B cell (primary cell): ENCODE measurements at regions not wholly inside any gene's neighbourhood (a gene's known extent, or its start where the extent isn't known, plus 50 kb on each side); places are given as distances from the start of the nearest gene placed in this dataset.

Experiments used
- ATAC-seq: fragments of 200-7000 bp; cut with Tn5 transposase; one replicate; pipeline ENCODE4 v1.10.0; 2021; ENCODE audit warnings: low read depth, mild to moderate bottlenecking, moderate number of reproducible peaks, moderate library complexity
- CTCF ChIA-PET: fragments of 350-600 bp; sonication (Branson Sonifier 250); formaldehyde crosslinking; loops from one replicate; lab custom pipeline; 2021; ENCODE audit warnings: antibody characterized with exemption, inconsistent platforms; lab: Charles Lee
- POLR2A ChIA-PET: fragments of 350-600 bp; sonication (Branson Sonifier 250); formaldehyde crosslinking; loops from one replicate; lab custom pipeline; 2021; ENCODE audit warnings: antibody characterized with exemption; lab: Charles Lee
- DNase-seq: peaks from one replicate; pipeline ENCODE4 v3.0.0; 2013
- H2AFZ ChIP-seq: 2 replicates; pipeline ENCODE4 v1.6.1; 2012; ENCODE audit warnings: mild to moderate bottlenecking, low read depth, low read length; ENCODE audit not compliant: insufficient read depth, poor library complexity, severe bottlenecking
- H3K27ac ChIP-seq, 2 donors: 1 replicate in 1 of 2; 2 replicates in 1 of 2; pipeline ENCODE4 v1.5.1; 2012 to 2013; ENCODE audit warnings: low read length in 2 of 2, mild to moderate bottlenecking in 2 of 2, moderate library complexity in 1 of 2
- H3K27me3 ChIP-seq, 4 experiments: fragments of 200-600 bp in 1 of 4; sonication (generic) in 1 of 4; replicated peaks in 1 of 4; 1 replicate in 2 of 4; 2 replicates in 2 of 4; pipeline versions ENCODE4 v1.6.1 to v1.7.0; 2013 to 2016; ENCODE audit warnings: low read length in 3 of 4, mild to moderate bottlenecking in 2 of 4, mixed read lengths in 1 of 4, moderate library complexity in 1 of 4; ENCODE audit not compliant: insufficient read depth in 4 of 4, control insufficient read depth in 3 of 4; ENCODE audit errors: control extremely low read depth in 1 of 4
- H3K36me3 ChIP-seq, 2 experiments: replicated peaks in 1 of 2; 1 replicate in 1 of 2; 2 replicates in 1 of 2; pipeline versions ENCODE4 v1.6.1 to v1.7.1; 2013; ENCODE audit warnings: low read length in 1 of 2; ENCODE audit not compliant: insufficient read depth in 2 of 2, control insufficient read depth in 1 of 2; ENCODE audit errors: control extremely low read depth in 1 of 2, extremely low read depth in 1 of 2
- H3K4me1 ChIP-seq, 2 donors: fragments of 200-600 bp in 1 of 2; sonication (generic) in 1 of 2; 1 replicate in 1 of 2; 2 replicates in 1 of 2; pipeline versions ENCODE4 v1.5.1 to v1.6.1; 2013 to 2017; ENCODE audit warnings: low read length in 2 of 2; ENCODE audit not compliant: control insufficient read depth in 2 of 2, insufficient read depth in 2 of 2
- H3K4me2 ChIP-seq: replicated peaks from 2 replicates; pipeline ENCODE3; 2012; ENCODE audit warnings: mild to moderate bottlenecking, low read depth, low read length; ENCODE audit not compliant: poor library complexity, severe bottlenecking
- H3K4me3 ChIP-seq, 5 experiments: fragments of 200-600 bp in 1 of 5; sonication (generic) in 1 of 5; 1 replicate in 3 of 5; 2 replicates in 2 of 5; pipeline versions ENCODE4 v1.5.1 to v1.7.0; 2011 to 2016; ENCODE audit warnings: low read length in 4 of 5, mild to moderate bottlenecking in 4 of 5, low read depth in 2 of 5, control low read depth in 1 of 5, moderate library complexity in 1 of 5; ENCODE audit not compliant: insufficient read depth in 1 of 5; ENCODE audit errors: control extremely low read depth in 1 of 5, extremely low read depth in 1 of 5
- H3K79me2 ChIP-seq: fragments of 200-600 bp; sonication (generic); one replicate; pipeline ENCODE4 v1.6.0; 2016; ENCODE audit warnings: low read length; ENCODE audit not compliant: control insufficient read depth, insufficient read depth
- H3K9ac ChIP-seq: fragments of 200-600 bp; sonication (generic); 2 replicates; pipeline ENCODE4 v1.6.1; 2017; ENCODE audit warnings: mild to moderate bottlenecking, low read length, moderate library complexity
- H3K9me3 ChIP-seq, 3 donors: one replicate each; pipeline versions ENCODE4 v1.6.1 to v1.7.1; 2013; ENCODE audit warnings: low read length in 2 of 3; ENCODE audit not compliant: control insufficient read depth in 2 of 3, insufficient read depth in 1 of 3; ENCODE audit errors: control extremely low read depth in 1 of 3
- H4K20me1 ChIP-seq: 2 replicates; pipeline ENCODE4 v1.6.0; 2012; ENCODE audit warnings: mild to moderate bottlenecking, low read length; ENCODE audit not compliant: insufficient read depth, control insufficient read depth, poor library complexity, severe bottlenecking
- H3K27ac Mint-ChIP-seq: one replicate; pipeline ENCODE4 v1.8.0; 2021; ENCODE audit warnings: mixed read lengths
- H3K27me3 Mint-ChIP-seq: one replicate; pipeline ENCODE4 v1.8.0; 2021; ENCODE audit warnings: mixed read lengths
- H3K4me1 Mint-ChIP-seq: one replicate; pipeline ENCODE4 v1.8.0; 2021; ENCODE audit warnings: mixed read lengths
- H3K4me3 Mint-ChIP-seq: one replicate; pipeline ENCODE4 v1.8.0; 2021; ENCODE audit warnings: mixed read lengths
- H3K9me3 Mint-ChIP-seq: one replicate; pipeline ENCODE4 v1.8.0; 2022; ENCODE audit warnings: mixed read lengths; ENCODE audit not compliant: insufficient read depth
- EZH2 ChIP-seq: IDR thresholded peaks from 2 replicates; pipeline ENCODE4 v1.6.1; 2012; ENCODE audit warnings: borderline replicate concordance, low read depth, mild to moderate bottlenecking, moderate library complexity, low read length; ENCODE audit not compliant: insufficient read depth, poor library complexity, severe bottlenecking
- WGBS: methylation state at CpG from one replicate; pipeline ENCODE4 v1.1.5; 2013; ENCODE audit warnings: missing lambda C conversion rate; ENCODE audit not compliant: insufficient coverage; 5-methylcytosine and 5-hydroxymethylcytosine counted together
- intact Hi-C: fragments of 100-400 bp; cut with micrococcal nuclease; formaldehyde crosslinking; loops from one replicate; pipeline ENCODE4 v1.10.0; 2022
- TF ChIP-seq, protein P1 (sequence below): fragments of 200-600 bp; IDR thresholded peaks from one replicate; pipeline ENCODE4 v1.8.0; 2022; ENCODE audit warnings: antibody characterized with exemption, mild to moderate bottlenecking

DNA sequence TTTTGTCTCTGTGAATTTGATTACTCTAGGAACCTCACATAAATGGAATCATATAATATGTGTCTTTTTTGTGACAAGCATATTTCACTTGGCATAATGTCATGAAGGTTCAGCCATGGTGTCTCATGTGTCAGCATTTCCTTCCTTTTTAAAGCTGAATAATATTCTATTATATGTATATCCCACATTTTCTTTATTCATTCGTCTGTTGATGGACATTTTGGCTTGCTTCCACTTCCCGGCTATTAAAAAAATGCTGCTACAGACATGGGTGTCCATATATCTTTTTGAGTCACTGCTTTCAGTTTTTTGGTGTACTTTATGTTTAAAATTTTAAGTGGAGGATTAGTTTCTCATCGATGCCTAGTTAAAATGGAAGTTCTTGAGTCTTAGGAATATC, 59.8 kb upstream of the C5orf63 start:
- H3K27me3 ChIP-seq, result no peaks in the 10 kb centered on the region
- H3K9ac ChIP-seq, result no peak overlapping the region
- H3K79me2 ChIP-seq, result no peaks in the 10 kb centered on the region
- Mint-ChIP-seq H3K9me3 (no peaks in the 10 kb centered on the region), H3K27me3 (peaks cover 7% of the 10 kb centered on the region), H3K4me1 (no peaks in the 10 kb centered on the region), H3K4me3 (no peak overlapping the region), H3K27ac (no peak overlapping the region)
- H3K4me3 ChIP-seq, result no peak overlapping the region
- intact Hi-C loops, result no loop called here
- no peak overlapping the region for H3K27ac ChIP-seq
- DNase-seq (no peak), ATAC-seq (no peak)
- H3K9me3 ChIP-seq, result no peaks in the 10 kb centered on the region
- no peaks in the 10 kb centered on the region for H3K36me3 ChIP-seq
- ChIA-PET POLR2A (no interaction called here), CTCF (no interaction called here)
- H3K4me1 ChIP-seq, result no peaks in the 10 kb centered on the region
- no peaks in the 10 kb centered on the region for H4K20me1 ChIP-seq
- no CpG with 5 or more reads among the region's 3 CpGs for WGBS
- no peak for TF ChIP-seq EZH2
- TF ChIP-seq, protein P1, sequence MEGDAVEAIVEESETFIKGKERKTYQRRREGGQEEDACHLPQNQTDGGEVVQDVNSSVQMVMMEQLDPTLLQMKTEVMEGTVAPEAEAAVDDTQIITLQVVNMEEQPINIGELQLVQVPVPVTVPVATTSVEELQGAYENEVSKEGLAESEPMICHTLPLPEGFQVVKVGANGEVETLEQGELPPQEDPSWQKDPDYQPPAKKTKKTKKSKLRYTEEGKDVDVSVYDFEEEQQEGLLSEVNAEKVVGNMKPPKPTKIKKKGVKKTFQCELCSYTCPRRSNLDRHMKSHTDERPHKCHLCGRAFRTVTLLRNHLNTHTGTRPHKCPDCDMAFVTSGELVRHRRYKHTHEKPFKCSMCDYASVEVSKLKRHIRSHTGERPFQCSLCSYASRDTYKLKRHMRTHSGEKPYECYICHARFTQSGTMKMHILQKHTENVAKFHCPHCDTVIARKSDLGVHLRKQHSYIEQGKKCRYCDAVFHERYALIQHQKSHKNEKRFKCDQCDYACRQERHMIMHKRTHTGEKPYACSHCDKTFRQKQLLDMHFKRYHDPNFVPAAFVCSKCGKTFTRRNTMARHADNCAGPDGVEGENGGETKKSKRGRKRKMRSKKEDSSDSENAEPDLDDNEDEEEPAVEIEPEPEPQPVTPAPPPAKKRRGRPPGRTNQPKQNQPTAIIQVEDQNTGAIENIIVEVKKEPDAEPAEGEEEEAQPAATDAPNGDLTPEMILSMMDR, result no peak
- no peak overlapping the region for H2AFZ ChIP-seq
- no peak overlapping the region for H3K4me2 ChIP-seq

DNA sequence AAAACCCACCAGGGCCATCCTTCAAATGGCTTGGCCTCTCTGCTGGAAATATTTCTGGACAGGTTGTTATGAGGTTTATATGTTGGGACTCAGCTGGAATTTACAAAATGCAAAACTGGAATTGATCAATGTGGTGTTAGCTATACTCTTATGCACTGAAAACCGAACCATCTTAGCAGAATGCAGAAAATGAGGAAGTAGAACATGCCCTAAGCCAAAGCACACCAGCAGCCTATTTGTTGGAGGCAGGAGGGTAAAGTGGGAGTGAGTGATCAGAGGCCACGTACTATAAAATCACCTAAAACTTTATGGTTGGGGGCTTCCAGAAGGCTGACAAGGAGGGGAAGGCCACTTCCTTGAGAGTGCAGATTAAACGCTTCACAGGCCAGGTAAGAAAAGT, 63.6 kb upstream of the C5orf63 start:
- Mint-ChIP-seq H3K9me3 (no peaks in the 10 kb centered on the region), H3K27ac (no peak overlapping the region), H3K27me3 (peaks cover 24% of the 10 kb centered on the region), H3K4me1 (peaks cover 2% of the 10 kb centered on the region), H3K4me3 (no peak overlapping the region)
- ChIA-PET CTCF (no interaction called here), POLR2A (no interaction called here)
- Histone ChIP-seq H3K4me1 (no peaks in the 10 kb centered on the region), H3K79me2 (no peaks in the 10 kb centered on the region), H3K9ac (no peak overlapping the region), H3K36me3 (no peaks in the 10 kb centered on the region), H3K27ac (no peak overlapping the region), H3K27me3 (no peaks in the 10 kb centered on the region), H3K4me2 (no peak overlapping the region), H4K20me1 (no peaks in the 10 kb centered on the region), H3K9me3 (no peaks in the 10 kb centered on the region), H3K4me3 (no peak overlapping the region), H2AFZ (no peak overlapping the region)
- WGBS, result no CpG with 5 or more reads among the region's 3 CpGs
- TF ChIP-seq, protein P1, result no peak
- no peak for TF ChIP-seq EZH2
- DNase-seq (peak; percentile 3), ATAC-seq (no peak)
- intact Hi-C loops, result no loop called here
